GM13976 (cell line): ENCODE measurements at regions not wholly inside any gene's neighbourhood (a gene's known extent, or its start where the extent isn't known, plus 50 kb on each side); places are given as distances from the start of the nearest gene placed in this dataset.

Experiments
- DNase-seq: peaks from one replicate; pipeline ENCODE4 v3.0.0; 2012; ENCODE audit warnings: low spot score
- CTCF ChIP-seq: IDR thresholded peaks from 2 replicates; pipeline ENCODE4 v1.5.1; 2012; ENCODE audit warnings: borderline replicate concordance, mild to moderate bottlenecking; ENCODE audit not compliant: insufficient read depth; ENCODE audit errors: extremely low read depth, missing control alignments, control extremely low read depth
- in situ Hi-C: fragments of 300-500 bp; cut with MboI; formaldehyde crosslinking; loops from one replicate; pipeline ENCODE4 v1.12.0; 2022; ENCODE audit warnings: low sequenced_read_pairs, mixed read lengths, inconsistent platforms; ENCODE audit not compliant: unreplicated experiment

GRCh38 chr16:31711344-31711845, 162.2 kb upstream of the ZNF267 start:
- TF ChIP-seq CTCF, result peak; percentile 5
- in situ Hi-C loops, result loop anchor here (25.0 kb wide), 1 partner anchor 199 kb away; the partner anchor contains the start of gene RUSF1
- peak; percentile 13 for DNase-seq

- DNase-seq, result peak; percentile 10
- in situ Hi-C loops, result loop anchor here (25.0 kb wide), 1 partner anchor 200 kb away; the partner anchor contains the start of gene RUSF1
- TF ChIP-seq CTCF, result no peak
These were observed 161.5 kb upstream of the ZNF267 start for GRCh38 chr16:31712064-31712540.

- DNase-seq, result peak; percentile 92
- in situ Hi-C loops, result loop anchor here (25.0 kb wide), 1 partner anchor 201 kb away; the partner anchor contains the start of gene RUSF1
- no peak for TF ChIP-seq CTCF
These were observed 160.3 kb upstream of the ZNF267 start for GRCh38 chr16:31713071-31713944.

- DNase-seq, result peak; percentile 21
- no peak for TF ChIP-seq CTCF
- in situ Hi-C loops, result loop anchor here (25.0 kb wide), 1 partner anchor 202 kb away; the partner anchor contains the start of gene RUSF1
These were observed 159.4 kb upstream of the ZNF267 start for GRCh38 chr16:31713945-31714902.

- in situ Hi-C loops, result loop anchor here (25.0 kb wide), 1 partner anchor 203 kb away; the partner anchor contains the start of gene RUSF1
- no peak for TF ChIP-seq CTCF
- peak; percentile 26 for DNase-seq
These were observed 158.6 kb upstream of the ZNF267 start for GRCh38 chr16:31714903-31715504.
